Neural cell (in vitro differentiated cells): ENCODE measurements at regions not wholly inside any gene's neighbourhood (a gene's known extent, or its start where the extent isn't known, plus 50 kb on each side); places are given as distances from the start of the nearest gene placed in this dataset.

ENCODE experiments used
- H2AFZ ChIP-seq: fragments of 200-600, 300-800 bp; sonication (generic), shearing (Covaris generic); 2 replicates; pipeline ENCODE4 v1.6.0; 2014; ENCODE audit warnings: low read depth, mild to moderate bottlenecking, antibody characterized with exemption, low read length, moderate library complexity
- H3F3A ChIP-seq: fragments of 200-600 bp; shearing (Covaris generic); 2 replicates; pipeline ENCODE4 v1.6.1; 2016; ENCODE audit warnings: mild to moderate bottlenecking, moderate library complexity, mixed read lengths, antibody characterized with exemption, low read length; ENCODE audit not compliant: insufficient read depth, poor library complexity, severe bottlenecking
- H3K27ac ChIP-seq: fragments of 200-600, 300-800 bp; sonication (generic), shearing (Covaris generic); 2 replicates; pipeline ENCODE4 v1.5.1; 2014; ENCODE audit warnings: mild to moderate bottlenecking, low read length, moderate library complexity
- H3K27me3 ChIP-seq: fragments of 300-800, 200-600 bp; sonication (generic), shearing (Covaris generic); 2 replicates; pipeline ENCODE4 v1.6.0; 2014; ENCODE audit warnings: mild to moderate bottlenecking, low read depth, low read length, moderate library complexity; ENCODE audit not compliant: insufficient read depth
- H3K36me3 ChIP-seq: fragments of 300-800, 200-600 bp; sonication (generic), shearing (Covaris generic); 2 replicates; pipeline ENCODE4 v1.5.1; 2014; ENCODE audit warnings: mild to moderate bottlenecking, antibody characterized with exemption, low read length, moderate library complexity; ENCODE audit not compliant: insufficient read depth
- H3K4me2 ChIP-seq: fragments of 300-800, 200-600 bp; sonication (generic), shearing (Covaris generic); 2 replicates; pipeline ENCODE4 v1.6.0; 2014; ENCODE audit warnings: mild to moderate bottlenecking, low read length
- H3K4me3 ChIP-seq: fragments of 300-800, 200-600 bp; sonication (generic), shearing (Covaris generic); 2 replicates; pipeline ENCODE4 v1.5.1; 2014; ENCODE audit warnings: mild to moderate bottlenecking, low read length, moderate library complexity
- H3K79me2 ChIP-seq: fragments of 200-600 bp; shearing (Covaris generic); replicated peaks from 2 replicates; pipeline ENCODE4 v1.6.0; 2014; ENCODE audit warnings: mild to moderate bottlenecking, low read length, moderate library complexity; ENCODE audit not compliant: insufficient read depth
- H3K9ac ChIP-seq: fragments of 300-800, 200-600 bp; sonication (generic), shearing (Covaris generic); 2 replicates; pipeline ENCODE4 v1.6.1; 2016; ENCODE audit warnings: mild to moderate bottlenecking, low read length, mixed read lengths
- H3K9me2 ChIP-seq: fragments of 200-600 bp; shearing (Covaris generic); 2 replicates; pipeline ENCODE4 v1.6.1; 2016; ENCODE audit warnings: mild to moderate bottlenecking, low read length, mixed read lengths; ENCODE audit not compliant: insufficient read depth
- H3K9me3 ChIP-seq: fragments of 200-600, 300-800 bp; sonication (generic), shearing (Covaris generic); 2 replicates; pipeline ENCODE4 v1.6.1; 2016; ENCODE audit warnings: mild to moderate bottlenecking, mixed run types, low read length, moderate library complexity, mixed read lengths
- H4K20me1 ChIP-seq: fragments of 200-600 bp; shearing (Covaris generic); 2 replicates; pipeline ENCODE4 v1.6.1; 2016; ENCODE audit warnings: mild to moderate bottlenecking, mixed run types; ENCODE audit not compliant: insufficient read depth
- EP300 ChIP-seq: fragments of 450-650 bp; conservative IDR thresholded peaks from 2 replicates; pipeline ENCODE4 v1.6.1; 2014; ENCODE audit warnings: antibody characterized with exemption, mild to moderate bottlenecking, moderate library complexity; ENCODE audit not compliant: poor library complexity, severe bottlenecking
- EZH2 ChIP-seq: fragments of 200-600, 300-800 bp; shearing (Covaris generic), sonication (generic); IDR thresholded peaks from 2 replicates; pipeline ENCODE4 v1.6.1; 2014; ENCODE audit warnings: antibody characterized with exemption, low read length, borderline replicate concordance, mild to moderate bottlenecking; ENCODE audit not compliant: insufficient read depth, poor library complexity, severe bottlenecking
- MXI1 ChIP-seq: fragments of 450-650 bp; conservative IDR thresholded peaks from 2 replicates; pipeline ENCODE4 v1.6.1; 2014; ENCODE audit warnings: antibody characterized with exemption, mild to moderate bottlenecking; ENCODE audit not compliant: poor library complexity, severe bottlenecking
- POLR2AphosphoS5 ChIP-seq: IDR thresholded peaks from 2 replicates; pipeline ENCODE4 v1.6.1; 2012
- RAD21 ChIP-seq: fragments of 450-650 bp; conservative IDR thresholded peaks from 2 replicates; pipeline ENCODE4 v1.6.1; 2014; ENCODE audit warnings: antibody characterized with exemption, mild to moderate bottlenecking, moderate library complexity
- SMC3 ChIP-seq: fragments of 450-650 bp; conservative IDR thresholded peaks from 2 replicates; pipeline ENCODE4 v1.6.1; 2014; ENCODE audit warnings: antibody characterized with exemption, mild to moderate bottlenecking, moderate library complexity; ENCODE audit not compliant: poor library complexity
- TAF1 ChIP-seq: IDR thresholded peaks from 2 replicates; pipeline ENCODE4 v1.6.1; 2012; ENCODE audit warnings: low read depth
- TF ChIP-seq, protein P1 (sequence below): fragments of 450-650 bp; IDR thresholded peaks from 2 replicates; pipeline ENCODE4 v1.5.1; 2014; ENCODE audit warnings: antibody characterized with exemption, mild to moderate bottlenecking, moderate library complexity; ENCODE audit not compliant: poor library complexity, severe bottlenecking
- TF ChIP-seq, protein P2 (sequence below): IDR thresholded peaks from 2 replicates; pipeline ENCODE4 v1.6.1; 2012; ENCODE audit warnings: borderline replicate concordance

DNA sequence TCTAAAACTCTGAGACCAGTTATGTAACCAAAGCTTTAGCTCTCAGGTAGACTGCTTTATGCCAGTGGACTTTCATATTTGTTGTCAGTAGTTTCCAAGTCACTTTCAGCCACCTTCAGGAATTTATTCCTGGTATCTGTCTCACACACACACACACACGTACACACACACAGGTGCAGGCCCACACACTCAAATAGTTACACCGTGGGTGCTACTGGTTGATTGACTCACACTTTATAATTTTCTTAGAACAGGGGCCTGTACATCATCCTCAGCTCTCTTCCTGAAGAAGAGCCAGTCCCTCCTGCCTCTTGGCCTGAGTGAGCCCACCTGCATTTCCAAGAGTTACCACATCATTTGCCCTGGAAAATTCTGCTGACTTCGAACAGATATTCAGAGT lies 555.2 kb downstream of the SOX6 start:
- TF ChIP-seq MXI1 = no peak
- no peak for TF ChIP-seq EP300
- no peak for TF ChIP-seq TAF1
- no peak for TF ChIP-seq RAD21
- TF ChIP-seq, protein P1, sequence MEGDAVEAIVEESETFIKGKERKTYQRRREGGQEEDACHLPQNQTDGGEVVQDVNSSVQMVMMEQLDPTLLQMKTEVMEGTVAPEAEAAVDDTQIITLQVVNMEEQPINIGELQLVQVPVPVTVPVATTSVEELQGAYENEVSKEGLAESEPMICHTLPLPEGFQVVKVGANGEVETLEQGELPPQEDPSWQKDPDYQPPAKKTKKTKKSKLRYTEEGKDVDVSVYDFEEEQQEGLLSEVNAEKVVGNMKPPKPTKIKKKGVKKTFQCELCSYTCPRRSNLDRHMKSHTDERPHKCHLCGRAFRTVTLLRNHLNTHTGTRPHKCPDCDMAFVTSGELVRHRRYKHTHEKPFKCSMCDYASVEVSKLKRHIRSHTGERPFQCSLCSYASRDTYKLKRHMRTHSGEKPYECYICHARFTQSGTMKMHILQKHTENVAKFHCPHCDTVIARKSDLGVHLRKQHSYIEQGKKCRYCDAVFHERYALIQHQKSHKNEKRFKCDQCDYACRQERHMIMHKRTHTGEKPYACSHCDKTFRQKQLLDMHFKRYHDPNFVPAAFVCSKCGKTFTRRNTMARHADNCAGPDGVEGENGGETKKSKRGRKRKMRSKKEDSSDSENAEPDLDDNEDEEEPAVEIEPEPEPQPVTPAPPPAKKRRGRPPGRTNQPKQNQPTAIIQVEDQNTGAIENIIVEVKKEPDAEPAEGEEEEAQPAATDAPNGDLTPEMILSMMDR = no peak
- TF ChIP-seq EZH2 = no peak
- no peak for TF ChIP-seq SMC3
- TF ChIP-seq POLR2AphosphoS5 = no peak
- TF ChIP-seq, protein P2, sequence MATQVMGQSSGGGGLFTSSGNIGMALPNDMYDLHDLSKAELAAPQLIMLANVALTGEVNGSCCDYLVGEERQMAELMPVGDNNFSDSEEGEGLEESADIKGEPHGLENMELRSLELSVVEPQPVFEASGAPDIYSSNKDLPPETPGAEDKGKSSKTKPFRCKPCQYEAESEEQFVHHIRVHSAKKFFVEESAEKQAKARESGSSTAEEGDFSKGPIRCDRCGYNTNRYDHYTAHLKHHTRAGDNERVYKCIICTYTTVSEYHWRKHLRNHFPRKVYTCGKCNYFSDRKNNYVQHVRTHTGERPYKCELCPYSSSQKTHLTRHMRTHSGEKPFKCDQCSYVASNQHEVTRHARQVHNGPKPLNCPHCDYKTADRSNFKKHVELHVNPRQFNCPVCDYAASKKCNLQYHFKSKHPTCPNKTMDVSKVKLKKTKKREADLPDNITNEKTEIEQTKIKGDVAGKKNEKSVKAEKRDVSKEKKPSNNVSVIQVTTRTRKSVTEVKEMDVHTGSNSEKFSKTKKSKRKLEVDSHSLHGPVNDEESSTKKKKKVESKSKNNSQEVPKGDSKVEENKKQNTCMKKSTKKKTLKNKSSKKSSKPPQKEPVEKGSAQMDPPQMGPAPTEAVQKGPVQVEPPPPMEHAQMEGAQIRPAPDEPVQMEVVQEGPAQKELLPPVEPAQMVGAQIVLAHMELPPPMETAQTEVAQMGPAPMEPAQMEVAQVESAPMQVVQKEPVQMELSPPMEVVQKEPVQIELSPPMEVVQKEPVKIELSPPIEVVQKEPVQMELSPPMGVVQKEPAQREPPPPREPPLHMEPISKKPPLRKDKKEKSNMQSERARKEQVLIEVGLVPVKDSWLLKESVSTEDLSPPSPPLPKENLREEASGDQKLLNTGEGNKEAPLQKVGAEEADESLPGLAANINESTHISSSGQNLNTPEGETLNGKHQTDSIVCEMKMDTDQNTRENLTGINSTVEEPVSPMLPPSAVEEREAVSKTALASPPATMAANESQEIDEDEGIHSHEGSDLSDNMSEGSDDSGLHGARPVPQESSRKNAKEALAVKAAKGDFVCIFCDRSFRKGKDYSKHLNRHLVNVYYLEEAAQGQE = no peak
- no peak overlapping the region for H3K27ac ChIP-seq
- no peaks in the 10 kb centered on the region for H3K27me3 ChIP-seq
- H3K9ac ChIP-seq = no peak overlapping the region
- no peaks in the 10 kb centered on the region for H4K20me1 ChIP-seq
- H3K79me2 ChIP-seq = no peaks in the 10 kb centered on the region
- H3K36me3 ChIP-seq = no peaks in the 10 kb centered on the region
- H3K9me2 ChIP-seq = no peaks in the 10 kb centered on the region
- H3F3A ChIP-seq = no peaks in the 10 kb centered on the region
- no peak overlapping the region for H3K4me2 ChIP-seq
- no peak overlapping the region for H2AFZ ChIP-seq
- no peak overlapping the region for H3K4me3 ChIP-seq
- no peaks in the 10 kb centered on the region for H3K9me3 ChIP-seq

DNA sequence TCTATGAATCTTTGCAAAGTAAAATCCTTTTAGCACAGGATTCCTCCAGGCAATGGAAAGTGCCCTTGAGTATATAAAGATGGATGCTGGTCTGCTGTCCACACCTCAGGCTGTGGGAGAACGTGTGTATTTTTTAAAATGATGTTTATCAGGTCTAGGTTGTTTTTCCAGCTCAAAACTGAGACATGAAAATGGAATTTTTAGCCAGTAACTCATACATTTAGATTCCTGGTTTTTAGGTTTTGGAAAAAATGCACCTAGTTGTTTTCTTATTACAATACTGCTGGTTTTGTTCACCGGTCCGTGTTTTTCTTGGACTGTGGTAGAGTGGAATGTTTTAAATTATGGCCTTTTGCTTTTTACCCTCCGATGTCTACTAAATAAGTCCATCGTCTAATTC lies 554.7 kb downstream of the SOX6 start:
- Histone ChIP-seq H2AFZ (no peak overlapping the region), H3K27me3 (no peaks in the 10 kb centered on the region), H3K4me3 (no peak overlapping the region)

DNA sequence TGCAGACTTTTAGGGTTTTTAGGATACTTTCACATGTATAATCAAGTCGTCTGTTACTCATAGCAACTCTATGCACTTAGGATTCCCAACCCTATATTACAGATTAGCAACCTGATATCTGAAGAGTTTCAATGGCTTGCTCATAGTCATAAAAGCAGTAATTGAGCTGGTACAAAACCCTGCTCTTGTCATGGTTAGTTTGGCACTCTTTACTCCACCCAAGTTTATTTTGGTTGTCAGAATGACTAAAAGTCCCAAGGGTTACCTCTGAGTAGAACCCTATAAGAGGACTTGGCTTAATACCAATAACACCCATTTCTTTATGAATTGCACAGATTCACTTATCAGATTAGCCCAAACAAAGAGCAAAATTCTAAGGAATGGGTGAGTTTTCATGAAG lies 550.6 kb downstream of the SOX6 start:
- no peak overlapping the region for H2AFZ ChIP-seq
- no peaks in the 10 kb centered on the region for H3F3A ChIP-seq
- no peaks in the 10 kb centered on the region for H3K9me2 ChIP-seq
- no peaks in the 10 kb centered on the region for H3K27me3 ChIP-seq
- no peaks in the 10 kb centered on the region for H3K36me3 ChIP-seq
- no peak overlapping the region for H3K27ac ChIP-seq
- H3K9ac ChIP-seq = no peak overlapping the region
- no peaks in the 10 kb centered on the region for H3K9me3 ChIP-seq
- H3K4me3 ChIP-seq = no peak overlapping the region
- no peak for TF ChIP-seq EP300
- no peak for TF ChIP-seq SMC3
- TF ChIP-seq, protein P1 = no peak
- TF ChIP-seq TAF1 = no peak
- no peak for TF ChIP-seq MXI1
- TF ChIP-seq, protein P2 = no peak
- TF ChIP-seq EZH2 = no peak
- no peak for TF ChIP-seq POLR2AphosphoS5
- TF ChIP-seq RAD21 = no peak
- no peaks in the 10 kb centered on the region for H3K79me2 ChIP-seq
- H3K4me2 ChIP-seq = no peak overlapping the region
- no peaks in the 10 kb centered on the region for H4K20me1 ChIP-seq

More for the DNA sequence above, 554.7 kb downstream of the SOX6 start:
- Histone ChIP-seq H3K36me3 (no peaks in the 10 kb centered on the region), H3K79me2 (no peaks in the 10 kb centered on the region), H3F3A (no peaks in the 10 kb centered on the region), H3K9me3 (no peaks in the 10 kb centered on the region), H3K9ac (no peak overlapping the region), H4K20me1 (no peaks in the 10 kb centered on the region), H3K4me2 (no peak overlapping the region), H3K9me2 (no peaks in the 10 kb centered on the region), H3K27ac (no peak overlapping the region)
- no peak for TF ChIP-seq MXI1
